ENCODE measurements at regions not wholly inside any gene's neighbourhood (a gene's known extent, or its start where the extent isn't known, plus 50 kb on each side); places are given as distances from the start of the nearest gene placed in this dataset.

DNA sequence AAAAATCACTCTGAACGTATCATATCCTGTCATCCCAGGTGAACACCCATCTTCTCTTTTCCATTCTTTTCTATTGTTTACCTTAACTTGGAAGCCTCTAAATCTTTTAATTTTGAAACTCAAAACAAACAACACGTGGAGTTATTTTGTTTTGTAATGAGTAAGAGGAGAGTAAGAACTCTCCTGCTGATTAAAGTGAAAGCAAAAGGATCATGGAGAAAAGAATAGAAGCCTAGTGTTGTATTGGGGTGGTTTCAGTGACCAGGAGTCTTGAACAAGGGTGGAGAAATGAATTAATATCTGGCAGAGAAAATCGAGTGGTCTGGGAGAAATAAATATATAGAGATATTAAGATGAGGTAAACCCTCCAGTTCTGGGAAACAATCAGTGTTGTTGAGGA is 237.4 kb upstream of the UGT8 start:
- DNase-seq (no peak), ATAC-seq (no peak)
- peaks cover 3% of the 10 kb centered on the region for H3K4me1 Mint-ChIP-seq
- no peak overlapping the region for H3K27ac Mint-ChIP-seq
- no peaks in the 10 kb centered on the region for H3K9me3 Mint-ChIP-seq (ENCODE audit: low read depth)
- no peaks in the 10 kb centered on the region for H3K36me3 Mint-ChIP-seq
- no peak overlapping the region for H3K4me3 Mint-ChIP-seq
- H3K27me3 Mint-ChIP-seq: no peaks in the 10 kb centered on the region
- CTCF ChIA-PET: no interaction called here

DNA sequence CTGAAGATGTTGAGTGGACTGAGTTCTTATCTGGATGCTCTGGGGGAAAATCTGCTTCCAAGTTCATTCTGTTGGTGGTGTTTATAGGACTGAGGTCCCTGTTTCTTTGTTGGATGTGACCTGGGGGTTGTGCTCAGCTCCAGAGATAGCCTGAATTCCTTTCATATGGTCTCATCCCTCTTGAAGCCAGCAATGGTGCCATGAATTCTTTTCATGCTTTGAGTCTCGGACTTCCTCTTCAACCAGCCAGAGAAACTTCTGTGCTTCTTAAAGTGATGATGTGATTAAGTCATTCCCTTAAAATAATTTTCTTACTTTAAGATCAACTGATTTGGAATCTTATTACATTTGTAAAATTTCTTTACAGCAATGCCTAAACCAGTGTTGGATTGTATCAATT is 233.8 kb upstream of the UGT8 start:
- DNase-seq (no peak), ATAC-seq (no peak)
- Mint-ChIP-seq H3K27me3 (no peaks in the 10 kb centered on the region), H3K9me3 (ENCODE audit: low read depth) (no peaks in the 10 kb centered on the region), H3K36me3 (no peaks in the 10 kb centered on the region), H3K27ac (no peak overlapping the region), H3K4me3 (no peak overlapping the region), H3K4me1 (peaks cover 3% of the 10 kb centered on the region)
- CTCF ChIA-PET: no interaction called here

DNA sequence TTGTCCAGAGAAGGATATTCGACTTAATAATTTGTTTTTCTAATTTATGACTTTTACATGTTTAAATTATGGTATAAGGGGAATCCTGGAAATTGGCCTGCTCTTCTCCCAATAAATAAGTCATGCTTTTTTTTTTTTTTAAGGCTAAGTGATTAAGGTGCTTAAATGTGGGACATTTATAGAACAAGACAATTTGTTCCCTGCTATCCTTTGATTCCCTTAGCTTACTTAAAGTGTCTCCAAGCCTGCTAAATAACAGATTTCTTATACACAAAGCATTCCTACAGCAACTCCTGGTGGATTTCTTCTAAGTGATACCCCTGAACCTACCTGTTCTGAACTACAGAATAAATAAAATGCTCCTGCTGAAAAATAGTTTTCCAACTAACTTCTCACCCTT is 233.0 kb upstream of the UGT8 start:
- no peak overlapping the region for H3K27ac Mint-ChIP-seq
- CTCF ChIA-PET: no interaction called here
- H3K27me3 Mint-ChIP-seq: no peaks in the 10 kb centered on the region
- no peaks in the 10 kb centered on the region for H3K9me3 Mint-ChIP-seq (ENCODE audit: low read depth)
- ATAC-seq: no peak
- H3K4me1 Mint-ChIP-seq: peaks cover 3% of the 10 kb centered on the region
- H3K36me3 Mint-ChIP-seq: no peaks in the 10 kb centered on the region
- no peak for DNase-seq
- no peak overlapping the region for H3K4me3 Mint-ChIP-seq

DNA sequence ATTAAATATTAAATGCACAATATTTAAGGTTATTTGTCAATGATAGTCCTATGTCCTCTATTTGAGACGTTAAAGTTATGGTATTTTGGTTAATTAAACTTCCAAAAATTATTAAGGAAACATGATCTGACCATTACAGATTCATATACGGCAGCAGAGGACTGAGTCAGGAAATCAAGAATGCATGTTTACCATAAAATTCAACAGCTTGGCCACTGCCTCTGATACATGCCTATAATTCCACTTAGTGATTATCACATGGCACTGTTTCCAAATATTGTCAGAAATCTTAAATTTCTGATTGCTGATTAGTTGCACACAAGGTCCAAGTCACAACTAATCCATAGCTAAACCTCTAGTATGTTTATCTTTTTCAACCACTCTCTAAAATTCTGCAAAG is 232.2 kb upstream of the UGT8 start:
- Mint-ChIP-seq H3K4me1 (peaks cover under 1% of the 10 kb centered on the region), H3K27me3 (no peaks in the 10 kb centered on the region), H3K9me3 (ENCODE audit: low read depth) (no peaks in the 10 kb centered on the region), H3K4me3 (no peak overlapping the region), H3K27ac (no peak overlapping the region), H3K36me3 (no peaks in the 10 kb centered on the region)
- CTCF ChIA-PET: no interaction called here
- DNase-seq (no peak), ATAC-seq (no peak)

DNA sequence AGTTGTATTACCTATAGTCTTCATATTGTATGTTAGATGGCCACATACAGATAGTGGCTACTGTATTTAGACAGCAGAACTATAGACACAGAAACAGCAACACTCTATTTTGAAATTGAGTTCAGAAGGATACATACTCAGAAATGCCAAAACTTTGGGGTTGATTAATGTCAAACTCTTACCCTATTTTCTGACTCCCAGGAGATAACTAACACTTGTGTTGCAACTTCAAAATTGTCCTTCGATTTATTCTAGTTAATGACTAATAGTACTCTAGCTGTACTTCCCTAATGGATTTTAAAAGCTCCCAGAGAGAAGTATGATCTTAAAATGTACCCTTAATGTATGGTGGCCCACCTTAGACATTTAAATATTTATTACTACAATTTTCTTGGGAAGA is 229.9 kb upstream of the UGT8 start:
- peaks cover 6% of the 10 kb centered on the region for H3K27me3 Mint-ChIP-seq
- no peak overlapping the region for H3K4me3 Mint-ChIP-seq
- no peak for DNase-seq
- no peaks in the 10 kb centered on the region for H3K9me3 Mint-ChIP-seq (ENCODE audit: low read depth)
- CTCF ChIA-PET: no interaction called here
- H3K4me1 Mint-ChIP-seq: no peaks in the 10 kb centered on the region
- H3K36me3 Mint-ChIP-seq: no peaks in the 10 kb centered on the region
- H3K27ac Mint-ChIP-seq: no peak overlapping the region
- no peak for ATAC-seq

DNA sequence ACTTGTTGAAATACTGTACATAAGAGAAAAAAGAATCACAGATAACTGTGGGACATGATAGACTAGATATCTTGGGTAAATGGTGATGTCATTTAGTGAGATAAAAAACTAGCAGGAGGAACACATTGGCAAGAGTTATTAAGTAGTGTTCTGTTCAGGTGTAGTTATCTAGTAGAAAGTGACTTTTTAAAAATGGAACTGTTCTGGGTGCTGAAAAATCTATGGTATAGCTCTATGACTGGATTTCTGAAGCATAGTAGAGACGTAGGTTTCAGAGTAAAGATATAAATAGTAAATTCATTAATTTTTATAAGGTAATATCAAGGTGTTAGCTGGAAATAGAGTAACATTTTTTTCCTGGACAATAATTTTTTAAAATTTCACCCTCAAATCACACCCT is 225.1 kb upstream of the UGT8 start:
- no peak overlapping the region for H3K4me3 Mint-ChIP-seq
- CTCF ChIA-PET: no interaction called here
- no peaks in the 10 kb centered on the region for H3K36me3 Mint-ChIP-seq
- H3K27me3 Mint-ChIP-seq: peaks cover 8% of the 10 kb centered on the region
- DNase-seq: no peak
- ATAC-seq: no peak
- H3K4me1 Mint-ChIP-seq: no peaks in the 10 kb centered on the region
- no peak overlapping the region for H3K27ac Mint-ChIP-seq
- H3K9me3 Mint-ChIP-seq (ENCODE audit: low read depth): no peaks in the 10 kb centered on the region

DNA sequence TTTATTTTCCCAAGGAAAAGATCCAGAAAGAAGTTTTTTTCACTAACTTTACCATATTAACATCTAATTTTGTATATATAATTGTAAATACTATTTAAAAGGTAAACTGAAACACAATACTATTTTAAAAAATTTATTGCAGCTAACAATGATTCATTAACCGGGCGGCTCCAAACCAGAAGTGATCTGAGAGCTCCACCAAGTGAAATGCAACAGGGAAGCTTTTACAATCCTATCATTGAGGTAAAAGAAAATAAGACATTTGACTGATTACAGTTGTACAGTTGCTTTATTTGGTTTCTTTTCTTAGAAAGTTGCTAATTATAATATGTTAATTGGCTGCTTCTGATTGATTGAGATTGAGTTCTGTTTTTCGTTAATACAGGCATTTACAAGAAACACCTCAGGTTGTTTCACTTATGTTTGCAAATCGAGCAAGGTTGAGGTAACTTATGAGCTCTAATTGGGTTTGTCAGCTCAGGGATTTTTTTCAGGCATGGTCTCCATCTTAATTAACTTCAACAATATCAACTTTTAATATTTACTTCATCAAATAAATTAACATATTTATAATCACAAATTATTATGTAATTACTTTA is 220.2 kb upstream of the UGT8 start:
- Mint-ChIP-seq H3K9me3 (ENCODE audit: low read depth) (no peaks in the 10 kb centered on the region), H3K4me3 (no peak overlapping the region), H3K36me3 (no peaks in the 10 kb centered on the region), H3K4me1 (no peaks in the 10 kb centered on the region), H3K27me3 (peaks cover 4% of the 10 kb centered on the region), H3K27ac (no peak overlapping the region)
- CTCF ChIA-PET: no interaction called here
- DNase-seq (no peak), ATAC-seq (no peak)

DNA sequence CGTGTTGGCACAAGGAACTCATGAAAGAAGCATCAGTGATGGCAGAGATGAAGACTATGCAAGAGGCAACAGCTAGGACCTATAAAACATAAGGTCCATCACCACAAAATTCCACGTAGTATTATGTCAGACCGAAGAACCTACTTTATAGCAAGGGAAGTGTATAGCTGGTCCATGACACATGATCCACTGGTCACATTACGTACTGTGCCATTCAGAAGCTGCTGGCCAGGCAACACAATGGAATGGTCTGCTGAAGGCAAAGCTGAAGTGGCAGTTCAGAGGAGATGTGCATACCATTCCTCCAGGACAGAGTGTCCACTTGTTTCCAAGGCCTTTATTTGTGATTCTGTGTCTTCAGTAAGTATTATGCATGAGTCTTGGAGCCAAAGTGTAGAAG is 215.5 kb upstream of the UGT8 start:
- ATAC-seq: no peak
- DNase-seq: no peak
- Mint-ChIP-seq H3K9me3 (ENCODE audit: low read depth) (no peaks in the 10 kb centered on the region), H3K36me3 (no peaks in the 10 kb centered on the region), H3K4me3 (no peak overlapping the region), H3K27me3 (peaks cover 2% of the 10 kb centered on the region), H3K27ac (no peak overlapping the region), H3K4me1 (no peaks in the 10 kb centered on the region)
- CTCF ChIA-PET: no interaction called here

DNA sequence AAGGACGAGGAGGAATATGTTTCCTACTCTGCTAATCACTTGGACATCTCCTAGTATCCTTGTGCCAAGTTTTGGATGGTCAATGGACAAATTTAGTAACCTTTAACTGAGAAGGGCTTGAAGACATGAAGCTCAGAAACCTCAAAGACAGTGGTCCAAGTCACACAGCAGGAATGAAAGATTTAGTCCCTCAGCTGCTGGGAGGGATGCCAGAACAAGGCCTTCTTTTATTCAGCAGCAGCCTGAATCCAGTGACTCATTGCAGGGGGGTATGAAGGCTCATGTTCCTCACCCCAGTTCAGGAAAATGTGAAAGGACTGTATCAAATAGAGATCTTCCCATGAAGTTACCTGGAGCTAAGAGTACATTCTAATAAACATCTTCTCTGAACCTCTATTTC is 214.9 kb upstream of the UGT8 start:
- DNase-seq: no peak
- CTCF ChIA-PET: no interaction called here
- H3K27me3 Mint-ChIP-seq: peaks cover 2% of the 10 kb centered on the region
- no peaks in the 10 kb centered on the region for H3K36me3 Mint-ChIP-seq
- H3K9me3 Mint-ChIP-seq (ENCODE audit: low read depth): no peaks in the 10 kb centered on the region
- H3K4me3 Mint-ChIP-seq: no peak overlapping the region
- H3K4me1 Mint-ChIP-seq: no peaks in the 10 kb centered on the region
- ATAC-seq: no peak
- no peak overlapping the region for H3K27ac Mint-ChIP-seq

DNA sequence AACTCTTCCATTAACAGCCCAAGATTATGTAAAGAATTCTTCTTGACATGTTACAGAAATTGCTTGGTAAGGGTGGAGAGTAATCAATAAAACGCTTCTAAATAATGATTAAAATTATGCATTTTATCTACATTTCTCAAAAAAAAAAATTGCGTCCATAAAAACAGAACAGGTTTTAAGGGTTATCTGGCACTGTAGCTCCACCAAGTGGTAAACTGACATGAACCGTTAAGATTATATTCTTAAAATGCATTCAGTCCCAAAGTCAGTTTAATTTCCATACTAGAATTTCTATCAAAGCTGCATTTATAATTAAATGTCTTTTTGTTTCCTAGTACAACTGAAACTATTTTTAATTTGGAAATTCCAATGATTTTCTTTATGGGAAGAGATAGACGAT is 214.0 kb upstream of the UGT8 start:
- H3K4me3 Mint-ChIP-seq: no peak overlapping the region
- peaks cover 5% of the 10 kb centered on the region for H3K27me3 Mint-ChIP-seq
- DNase-seq (no peak), ATAC-seq (no peak)
- H3K36me3 Mint-ChIP-seq: no peaks in the 10 kb centered on the region
- no peaks in the 10 kb centered on the region for H3K4me1 Mint-ChIP-seq
- no peaks in the 10 kb centered on the region for H3K9me3 Mint-ChIP-seq (ENCODE audit: low read depth)
- H3K27ac Mint-ChIP-seq: no peak overlapping the region
- CTCF ChIA-PET: interaction anchor here (0.6 to 1.0 kb wide), 2 partner anchors 10 to 1001 kb away, joined by 3 read pairs; no protein-coding TSS in a partner anchor

DNA sequence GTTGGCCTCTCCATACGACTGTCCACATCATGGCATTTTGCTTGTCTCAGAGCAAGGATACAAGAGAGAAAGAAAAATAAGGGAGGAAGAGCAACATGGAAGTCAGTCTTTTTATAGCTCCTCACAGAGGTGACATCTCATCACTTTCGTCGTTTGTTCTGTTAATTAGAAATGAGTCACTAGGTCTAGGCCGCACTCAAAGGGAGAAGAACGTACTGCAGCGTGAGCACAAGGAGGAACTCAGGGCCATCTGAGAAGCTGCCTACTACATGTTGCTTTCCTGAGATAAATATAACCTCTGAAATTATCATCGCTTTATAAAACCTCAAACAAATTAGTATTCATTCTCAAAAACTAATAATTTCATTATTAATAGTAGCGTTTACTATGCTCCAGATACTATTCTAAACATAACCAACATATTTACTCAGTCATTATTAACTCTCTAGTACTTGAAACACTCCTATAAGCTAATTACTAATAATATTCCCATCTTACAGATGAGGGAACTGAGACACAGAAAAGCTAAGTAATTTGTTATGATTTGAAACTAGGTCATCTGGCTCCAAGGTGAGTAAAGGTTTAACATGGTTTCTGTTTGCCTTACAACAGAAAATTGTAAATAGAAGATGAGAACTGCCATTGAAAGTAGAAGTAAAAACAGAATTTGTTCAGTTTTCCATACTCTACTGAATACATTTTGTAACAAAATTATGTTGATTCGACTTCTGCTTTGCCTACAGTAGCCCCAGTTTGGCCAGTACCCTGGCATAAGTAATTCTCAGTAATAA is 213.2 kb upstream of the UGT8 start:
- no peaks in the 10 kb centered on the region for H3K4me1 Mint-ChIP-seq
- peaks cover 5% of the 10 kb centered on the region for H3K27me3 Mint-ChIP-seq
- H3K36me3 Mint-ChIP-seq: no peaks in the 10 kb centered on the region
- no peak overlapping the region for H3K4me3 Mint-ChIP-seq
- CTCF ChIA-PET: interaction anchor here (1.0 kb wide), 1 partner anchor 9 kb away, joined by 3 read pairs; no protein-coding TSS in a partner anchor
- ATAC-seq (no peak), DNase-seq (no peak)
- no peak overlapping the region for H3K27ac Mint-ChIP-seq
- no peaks in the 10 kb centered on the region for H3K9me3 Mint-ChIP-seq (ENCODE audit: low read depth)

DNA sequence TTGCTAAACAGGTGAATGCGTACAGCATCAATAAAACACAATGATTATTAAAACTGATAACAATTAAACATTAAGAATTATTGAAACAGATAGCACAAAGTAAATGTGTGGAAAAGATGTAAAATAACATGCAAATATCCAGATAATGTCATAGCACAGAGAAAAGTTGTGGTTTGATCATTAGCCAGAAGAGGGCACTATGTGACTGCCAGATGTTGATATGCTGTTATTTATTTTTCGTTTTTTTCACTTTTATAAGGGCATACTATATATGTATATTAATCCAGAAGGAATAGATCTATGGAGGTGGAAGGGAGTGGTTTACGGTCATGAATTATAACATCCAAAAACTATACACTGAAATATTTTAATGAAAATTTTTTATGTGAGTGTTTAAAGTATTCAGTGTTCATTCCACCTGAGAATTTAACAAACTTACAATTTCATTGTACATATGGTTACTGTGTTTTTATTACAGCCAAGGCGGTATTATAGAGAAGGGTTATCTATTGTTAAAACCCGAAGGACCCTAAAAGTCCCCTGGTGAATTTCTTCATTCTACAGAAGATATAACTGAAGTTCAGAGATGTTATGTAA is 211.9 kb upstream of the UGT8 start:
- Mint-ChIP-seq H3K27me3 (peaks cover 3% of the 10 kb centered on the region), H3K4me1 (no peaks in the 10 kb centered on the region), H3K4me3 (no peak overlapping the region), H3K27ac (no peak overlapping the region), H3K36me3 (no peaks in the 10 kb centered on the region), H3K9me3 (ENCODE audit: low read depth) (no peaks in the 10 kb centered on the region)
- ATAC-seq: no peak
- no peak for DNase-seq
- CTCF ChIA-PET: no interaction called here

DNA sequence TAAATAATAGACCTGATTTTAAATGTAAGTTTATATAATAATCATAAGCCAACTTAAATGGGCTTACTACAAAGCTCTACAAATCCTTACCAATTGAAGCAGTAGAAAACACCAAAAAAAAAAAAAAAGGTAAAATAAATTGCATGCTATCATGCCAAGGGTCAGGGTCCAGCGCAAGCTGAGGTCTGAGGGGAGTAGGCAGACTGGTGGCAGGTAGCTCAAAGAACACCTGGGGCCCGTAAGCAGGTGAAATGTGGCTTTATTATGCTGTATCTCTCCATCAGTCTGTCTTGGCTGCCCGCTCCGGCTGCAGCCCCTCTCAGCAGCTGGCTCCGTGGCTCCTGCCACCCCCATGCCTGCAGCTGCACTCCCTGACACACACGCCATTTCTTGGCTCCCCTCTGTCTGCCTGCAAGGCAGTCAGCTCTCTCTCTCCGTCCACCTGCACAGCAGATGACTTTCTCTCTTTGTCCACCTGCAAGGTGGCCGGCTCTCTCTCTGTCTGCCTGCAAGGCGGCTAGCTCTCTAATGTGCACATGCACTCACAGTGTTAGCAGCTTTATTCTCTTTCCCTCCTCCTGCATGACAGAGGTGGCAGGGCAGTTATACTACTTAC is 209.4 kb upstream of the UGT8 start:
- CTCF ChIA-PET: interaction anchor here (2.0 kb wide), 1 partner anchor 14 kb away, joined by 5 read pairs; no protein-coding TSS in a partner anchor
- no peaks in the 10 kb centered on the region for H3K4me1 Mint-ChIP-seq
- ATAC-seq (no peak), DNase-seq (no peak)
- no peaks in the 10 kb centered on the region for H3K36me3 Mint-ChIP-seq
- peaks cover 3% of the 10 kb centered on the region for H3K27me3 Mint-ChIP-seq
- H3K9me3 Mint-ChIP-seq (ENCODE audit: low read depth): no peaks in the 10 kb centered on the region
- H3K27ac Mint-ChIP-seq: no peak overlapping the region
- H3K4me3 Mint-ChIP-seq: no peak overlapping the region
